ENCODE measurements at regions not wholly inside any gene's neighbourhood (a gene's known extent, or its start where the extent isn't known, plus 50 kb on each side); places are given as distances from the start of the nearest gene placed in this dataset.
"Not testable (repeated sequence)": the region's sequence is repeated elsewhere in the genome, so short reads cannot be mapped to it uniquely, and the experiment has no call there.

DNA sequence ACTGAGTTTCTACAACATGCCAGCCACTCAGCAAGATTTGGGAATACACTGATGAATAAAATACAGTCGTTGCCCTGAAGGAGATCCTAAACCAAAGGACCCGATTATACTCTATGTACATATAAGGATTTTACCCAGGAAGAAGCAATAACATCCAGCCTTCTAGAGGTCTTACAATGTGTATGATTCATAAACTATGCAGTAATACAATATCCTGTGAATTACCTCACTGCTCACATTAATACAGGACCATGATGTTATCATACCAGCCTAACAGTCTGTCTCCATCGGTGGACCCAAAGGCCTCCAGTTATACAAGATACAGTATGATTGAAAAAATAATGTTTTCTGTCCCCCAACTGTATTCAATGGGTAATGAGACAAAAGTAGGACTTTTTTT, 310.5 kb upstream of the TRPM3 start:
- Histone ChIP-seq H3K36me3 (no peaks in the 10 kb centered on the region), H3K27me3 (no peaks in the 10 kb centered on the region), H3K4me1 (no peaks in the 10 kb centered on the region), H3K27ac (no peak overlapping the region), H3K4me3 (no peak overlapping the region), H3K9me3 (no peaks in the 10 kb centered on the region)
- intact Hi-C loops (cut with DNase I; ENCODE audit: low total_unique reads): no loop called here
- TF ChIP-seq, protein P1, sequence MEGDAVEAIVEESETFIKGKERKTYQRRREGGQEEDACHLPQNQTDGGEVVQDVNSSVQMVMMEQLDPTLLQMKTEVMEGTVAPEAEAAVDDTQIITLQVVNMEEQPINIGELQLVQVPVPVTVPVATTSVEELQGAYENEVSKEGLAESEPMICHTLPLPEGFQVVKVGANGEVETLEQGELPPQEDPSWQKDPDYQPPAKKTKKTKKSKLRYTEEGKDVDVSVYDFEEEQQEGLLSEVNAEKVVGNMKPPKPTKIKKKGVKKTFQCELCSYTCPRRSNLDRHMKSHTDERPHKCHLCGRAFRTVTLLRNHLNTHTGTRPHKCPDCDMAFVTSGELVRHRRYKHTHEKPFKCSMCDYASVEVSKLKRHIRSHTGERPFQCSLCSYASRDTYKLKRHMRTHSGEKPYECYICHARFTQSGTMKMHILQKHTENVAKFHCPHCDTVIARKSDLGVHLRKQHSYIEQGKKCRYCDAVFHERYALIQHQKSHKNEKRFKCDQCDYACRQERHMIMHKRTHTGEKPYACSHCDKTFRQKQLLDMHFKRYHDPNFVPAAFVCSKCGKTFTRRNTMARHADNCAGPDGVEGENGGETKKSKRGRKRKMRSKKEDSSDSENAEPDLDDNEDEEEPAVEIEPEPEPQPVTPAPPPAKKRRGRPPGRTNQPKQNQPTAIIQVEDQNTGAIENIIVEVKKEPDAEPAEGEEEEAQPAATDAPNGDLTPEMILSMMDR (IDR thresholded peaks at IDR 0.05): no peak
- DNase-seq: no peak

DNA sequence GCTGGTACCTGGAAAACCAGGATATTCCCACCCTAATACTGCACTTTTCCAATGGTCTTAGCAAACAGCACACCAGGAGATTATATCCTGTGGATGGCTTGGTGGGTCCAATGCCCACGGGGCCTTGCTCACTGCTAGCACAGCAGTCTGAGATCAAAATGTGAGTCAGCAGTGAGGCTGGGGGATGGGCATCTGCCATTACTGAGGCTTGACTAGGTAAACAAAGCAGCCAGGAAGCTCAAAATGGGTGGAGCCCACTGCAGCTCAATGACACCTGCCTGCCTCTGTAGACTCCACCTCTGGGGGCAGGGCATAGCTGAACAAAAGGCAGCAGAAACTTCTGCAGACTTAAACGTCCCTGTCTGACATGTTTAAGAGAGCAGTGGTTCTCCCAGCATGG, 285.9 kb upstream of the TRPM3 start:
- H3K9me3 ChIP-seq; H3K27ac ChIP-seq; DNase-seq; H3K4me3 ChIP-seq; H3K36me3 ChIP-seq; intact Hi-C loops (cut with DNase I; ENCODE audit: low total_unique reads); H3K4me1 ChIP-seq; H3K27me3 ChIP-seq: not testable (repeated sequence)

DNA sequence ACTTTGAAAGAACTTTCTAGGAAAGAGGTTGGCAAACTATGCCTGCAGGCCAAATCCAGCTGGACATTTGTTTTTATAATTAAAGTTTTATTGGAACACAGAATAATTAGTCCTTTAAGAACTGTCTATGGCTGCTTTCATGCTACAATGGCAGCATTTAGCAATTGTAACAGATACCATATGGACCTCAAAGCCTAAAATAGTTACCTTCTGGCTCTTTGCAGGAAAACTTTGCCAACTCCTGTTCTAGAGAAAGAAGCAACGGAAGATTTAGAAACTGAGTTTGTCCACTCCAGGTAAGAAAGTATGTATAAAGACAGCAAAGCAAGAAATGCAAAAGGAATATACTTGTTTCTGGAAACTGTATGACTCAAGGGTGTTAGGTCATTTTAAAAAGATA, 281.7 kb upstream of the TRPM3 start:
- DNase-seq: no peak
- Histone ChIP-seq H3K27me3 (no peaks in the 10 kb centered on the region), H3K27ac (no peak overlapping the region), H3K4me1 (no peaks in the 10 kb centered on the region), H3K9me3 (no peaks in the 10 kb centered on the region), H3K36me3 (no peaks in the 10 kb centered on the region), H3K4me3 (no peak overlapping the region)
- TF ChIP-seq, protein P1 (IDR thresholded peaks at IDR 0.05): no peak
- intact Hi-C loops (cut with DNase I; ENCODE audit: low total_unique reads): no loop called here

DNA sequence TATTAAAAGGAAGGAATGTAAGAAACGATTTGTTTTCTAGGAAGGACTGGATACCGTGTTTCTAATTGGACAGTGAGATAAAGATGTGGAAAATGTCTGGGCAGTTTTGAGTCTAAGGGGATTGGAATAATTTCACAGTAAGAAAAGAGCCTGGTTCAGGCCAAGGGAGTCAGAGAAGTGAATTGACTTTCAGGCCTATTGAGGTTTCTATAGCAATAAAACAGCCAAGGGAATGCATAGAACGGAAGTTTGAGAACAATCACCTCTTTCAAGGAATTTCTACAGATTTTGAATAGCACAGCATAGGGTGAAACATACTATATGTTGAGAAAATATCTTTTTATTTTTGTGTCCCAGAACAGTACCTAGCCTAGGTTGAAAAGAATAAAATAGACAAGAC, 271.6 kb upstream of the TRPM3 start:
- Histone ChIP-seq H3K27me3 (no peaks in the 10 kb centered on the region), H3K4me1 (no peaks in the 10 kb centered on the region), H3K4me3 (no peak overlapping the region), H3K36me3 (no peaks in the 10 kb centered on the region), H3K9me3 (no peaks in the 10 kb centered on the region), H3K27ac (no peak overlapping the region)
- TF ChIP-seq, protein P1 (IDR thresholded peaks at IDR 0.05): no peak
- no peak for DNase-seq
- intact Hi-C loops (cut with DNase I; ENCODE audit: low total_unique reads): no loop called here

DNA sequence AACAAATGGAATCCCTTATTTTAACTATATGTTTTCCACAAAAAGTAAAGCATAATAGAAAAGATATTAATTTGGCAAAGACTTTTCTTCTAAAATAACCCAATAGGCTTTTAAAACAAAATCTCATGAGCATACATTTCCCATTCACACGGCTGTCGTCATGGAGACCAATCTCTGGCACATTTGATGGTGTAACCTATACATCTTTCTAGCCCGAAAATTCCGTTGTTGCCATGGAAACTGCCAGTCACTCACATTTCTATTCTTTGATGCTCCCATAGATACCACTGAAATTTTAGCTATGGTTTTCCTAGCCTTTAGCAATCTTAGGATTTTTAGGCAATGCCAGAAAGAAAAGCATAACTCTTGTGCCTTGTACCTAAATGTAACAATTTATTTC, 262.9 kb upstream of the TRPM3 start:
- intact Hi-C loops (cut with DNase I; ENCODE audit: low total_unique reads): no loop called here
- H3K36me3 ChIP-seq: no peaks in the 10 kb centered on the region
- no peaks in the 10 kb centered on the region for H3K9me3 ChIP-seq
- TF ChIP-seq, protein P1 (IDR thresholded peaks at IDR 0.05): no peak
- H3K4me3 ChIP-seq: no peak overlapping the region
- DNase-seq: no peak
- no peaks in the 10 kb centered on the region for H3K4me1 ChIP-seq
- no peak overlapping the region for H3K27ac ChIP-seq
- H3K27me3 ChIP-seq: no peaks in the 10 kb centered on the region

DNA sequence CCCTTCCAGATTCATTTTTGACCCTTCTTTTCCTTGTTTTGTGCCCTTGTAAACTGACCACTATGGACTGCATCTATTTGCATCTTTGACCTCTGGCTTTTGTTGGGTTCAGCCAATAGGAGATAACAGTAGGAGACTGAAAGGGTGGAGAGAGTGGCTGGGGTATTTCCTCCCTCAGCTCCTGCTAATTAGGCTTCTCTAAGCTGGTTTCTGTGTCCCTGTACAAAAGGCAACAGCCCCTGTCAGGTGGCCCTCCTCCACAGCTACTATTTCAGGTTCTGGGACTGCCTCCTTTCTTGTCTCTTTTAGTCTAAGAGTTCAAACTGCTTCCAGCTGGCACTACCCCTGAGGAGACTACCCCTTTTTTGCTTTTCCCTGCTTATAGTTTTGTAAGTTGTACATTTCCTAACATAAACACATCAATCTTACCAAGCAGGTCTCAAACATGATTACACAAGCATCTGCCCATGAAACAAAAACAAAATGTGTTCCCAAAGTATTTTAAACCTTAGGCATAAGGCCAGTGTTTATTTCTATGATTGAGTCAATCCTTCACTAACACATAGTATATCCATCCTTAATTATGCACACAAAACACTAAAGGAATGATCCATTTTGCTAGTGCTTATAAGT, 262.0 kb upstream of the TRPM3 start:
- H3K36me3 ChIP-seq: no peaks in the 10 kb centered on the region
- intact Hi-C loops (cut with DNase I; ENCODE audit: low total_unique reads): no loop called here
- H3K4me1 ChIP-seq: no peaks in the 10 kb centered on the region
- DNase-seq: no peak
- H3K4me3 ChIP-seq: no peak overlapping the region
- no peak overlapping the region for H3K27ac ChIP-seq
- H3K27me3 ChIP-seq: no peaks in the 10 kb centered on the region
- TF ChIP-seq, protein P1 (IDR thresholded peaks at IDR 0.05): no peak
- no peaks in the 10 kb centered on the region for H3K9me3 ChIP-seq
